ENCODE measurements at regions not wholly inside any gene's neighbourhood (a gene's known extent, or its start where the extent isn't known, plus 50 kb on each side); places are given as distances from the start of the nearest gene placed in this dataset.

- Histone ChIP-seq H3K36me3 (ENCODE audit: control insufficient read depth in 2 of 2, extremely low read depth in 1 of 2, insufficient read depth in 2 of 2, low read length in 2 of 2) (no peaks in the 10 kb centered on the region), H3K27me3 (ENCODE audit: control insufficient read depth, extremely low read depth, insufficient read depth, low read length) (no peaks in the 10 kb centered on the region), H2AFZ (ENCODE audit: control insufficient read depth, low read length) (no peak overlapping the region), H3K9me1 (ENCODE audit: control insufficient read depth, extremely low read depth, insufficient read depth, low read length) (no peaks in the 10 kb centered on the region), H3K79me2 (ENCODE audit: control insufficient read depth, insufficient read depth, low read length) (no peaks in the 10 kb centered on the region), H3K9ac (ENCODE audit: control insufficient read depth, extremely low read depth, insufficient read depth, low read length) (no peak overlapping the region), H3K4me1 (ENCODE audit: control insufficient read depth, extremely low read depth, insufficient read depth, low read length) (no peaks in the 10 kb centered on the region), H3K9me3 (ENCODE audit: control insufficient read depth, low read depth, low read length) (no peaks in the 10 kb centered on the region), H3K4me3 (ENCODE audit: control insufficient read depth in 2 of 3, extremely low read depth in 1 of 3, insufficient read depth in 2 of 3, low read depth in 1 of 3, low read length in 3 of 3) (no peak overlapping the region), H3K27ac (ENCODE audit: control insufficient read depth, insufficient read depth, low read length) (no peak overlapping the region), H4K20me1 (ENCODE audit: control insufficient read depth, extremely low read depth, insufficient read depth, low read length) (no peaks in the 10 kb centered on the region), H3K4me2 (ENCODE audit: control insufficient read depth, extremely low read depth, insufficient read depth, low read depth, low read length) (no peak overlapping the region)
- TF ChIP-seq EZH2 (IDR thresholded peaks at IDR 0.05; ENCODE audit: low read length) (no peak), CTCF (optimal IDR thresholded peaks at IDR 0.05 in 1 of 3, IDR thresholded peaks at IDR 0.05 in 1 of 3, conservative IDR thresholded peaks at IDR 0.05 in 1 of 3; ENCODE audit: extremely low read depth in 1 of 3, insufficient read depth in 2 of 3, low read length in 3 of 3) (no peak)
- DNase-seq (ENCODE audit: low read depth, low spot score) = no peak
- dilution Hi-C loops (cut with MboI; ENCODE audit: extremely low pct_ligation_motif_present, low sequenced_read_pairs) = no loop called here
- no peak for FAIRE-seq
These were observed 217.7 kb upstream of the PRICKLE1 start for GRCh38 chr12:42807251-42807650.

GRCh38 chr12:42804928-42805327 is 215.4 kb upstream of the PRICKLE1 start:
- Histone ChIP-seq H3K27ac (ENCODE audit: control insufficient read depth, insufficient read depth, low read length) (no peak overlapping the region), H3K9me3 (ENCODE audit: control insufficient read depth, low read depth, low read length) (no peaks in the 10 kb centered on the region), H3K36me3 (ENCODE audit: control insufficient read depth in 2 of 2, extremely low read depth in 1 of 2, insufficient read depth in 2 of 2, low read length in 2 of 2) (no peaks in the 10 kb centered on the region), H3K4me3 (ENCODE audit: control insufficient read depth in 2 of 3, extremely low read depth in 1 of 3, insufficient read depth in 2 of 3, low read depth in 1 of 3, low read length in 3 of 3) (no peak overlapping the region), H3K9me1 (ENCODE audit: control insufficient read depth, extremely low read depth, insufficient read depth, low read length) (no peaks in the 10 kb centered on the region), H3K4me1 (ENCODE audit: control insufficient read depth, extremely low read depth, insufficient read depth, low read length) (no peaks in the 10 kb centered on the region), H3K9ac (ENCODE audit: control insufficient read depth, extremely low read depth, insufficient read depth, low read length) (no peak overlapping the region), H4K20me1 (ENCODE audit: control insufficient read depth, extremely low read depth, insufficient read depth, low read length) (no peaks in the 10 kb centered on the region), H2AFZ (ENCODE audit: control insufficient read depth, low read length) (no peak overlapping the region), H3K4me2 (ENCODE audit: control insufficient read depth, extremely low read depth, insufficient read depth, low read depth, low read length) (no peak overlapping the region), H3K79me2 (ENCODE audit: control insufficient read depth, insufficient read depth, low read length) (no peaks in the 10 kb centered on the region), H3K27me3 (ENCODE audit: control insufficient read depth, extremely low read depth, insufficient read depth, low read length) (no peaks in the 10 kb centered on the region)
- dilution Hi-C loops (cut with MboI; ENCODE audit: extremely low pct_ligation_motif_present, low sequenced_read_pairs) = no loop called here
- FAIRE-seq (peak; percentile 46), DNase-seq (ENCODE audit: low read depth, low spot score) (no peak)
- TF ChIP-seq CTCF (optimal IDR thresholded peaks at IDR 0.05 in 1 of 3, IDR thresholded peaks at IDR 0.05 in 1 of 3, conservative IDR thresholded peaks at IDR 0.05 in 1 of 3; ENCODE audit: extremely low read depth in 1 of 3, insufficient read depth in 2 of 3, low read length in 3 of 3) (peak in 2 of 3 experiments; percentile 45 to 49), EZH2 (IDR thresholded peaks at IDR 0.05; ENCODE audit: low read length) (no peak)

All from keratinocyte (primary cell).